ENCODE measurements at regions not wholly inside any gene's neighbourhood (a gene's known extent, or its start where the extent isn't known, plus 50 kb on each side); places are given as distances from the start of the nearest gene placed in this dataset.

- Mint-ChIP-seq H3K27ac (no peak overlapping the region), H3K27me3 (no peaks in the 10 kb centered on the region), H3K4me3 (no peak overlapping the region), H3K4me1 (ENCODE audit: low read depth) (no peaks in the 10 kb centered on the region), H3K9me3 (no peaks in the 10 kb centered on the region), H3K36me3 (ENCODE audit: low read depth) (no peaks in the 10 kb centered on the region)
- Histone ChIP-seq H3K27ac (ENCODE audit: low read depth in 1 of 2, low read length in 2 of 2) (no peak overlapping the region), H3K27me3 (ENCODE audit: control insufficient read depth in 1 of 2, insufficient read depth in 2 of 2, low read length in 2 of 2) (no peaks in the 10 kb centered on the region), H3K9me3 (ENCODE audit: control insufficient read depth in 1 of 2, insufficient read depth in 1 of 2, low read length in 2 of 2) (no peaks in the 10 kb centered on the region), H3K4me3 (ENCODE audit: low read length) (no peak overlapping the region), H3K36me3 (ENCODE audit: insufficient read depth, low read length) (no peaks in the 10 kb centered on the region), H3K4me1 (ENCODE audit: insufficient read depth, low read length) (peaks cover under 1% of the 10 kb centered on the region)
- ATAC-seq (ENCODE audit: poor library complexity) (no peak), DNase-seq (no peak)
- ChIA-PET POLR2A (no interaction called here), CTCF (no interaction called here)
- intact Hi-C loops (cut with DNase I, micrococcal nuclease), result no loop called here
- TF ChIP-seq CTCF (IDR thresholded peaks at IDR 0.05), result no peak
Observed at GRCh38 chr20:52025938-52026337, 165.6 kb downstream of the ZFP64 start.

DNA sequence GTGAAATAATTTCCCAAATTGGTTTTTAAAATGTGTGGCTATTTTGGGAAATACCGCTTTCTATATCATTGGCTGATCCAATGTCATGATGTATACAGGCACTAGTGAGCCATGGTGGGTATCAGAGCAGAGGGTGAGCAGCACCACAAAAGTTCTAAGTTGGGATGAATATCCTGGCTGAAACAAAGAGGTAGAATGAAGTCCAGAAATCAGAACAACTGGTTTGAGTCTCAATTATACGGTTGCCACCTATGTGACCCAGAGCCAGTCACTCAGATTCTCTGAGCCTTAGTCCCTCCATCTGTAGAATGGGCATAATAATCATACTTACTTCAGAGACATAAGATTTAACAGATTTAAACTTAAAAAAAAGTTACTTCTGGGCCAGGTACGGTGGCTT lies 172.3 kb downstream of the ZFP64 start:
- ChIA-PET CTCF (no interaction called here), POLR2A (no interaction called here)
- Mint-ChIP-seq H3K27ac (no peak overlapping the region), H3K36me3 (ENCODE audit: low read depth) (no peaks in the 10 kb centered on the region), H3K4me3 (no peak overlapping the region), H3K9me3 (no peaks in the 10 kb centered on the region), H3K27me3 (no peaks in the 10 kb centered on the region), H3K4me1 (ENCODE audit: low read depth) (no peaks in the 10 kb centered on the region)
- ATAC-seq (ENCODE audit: poor library complexity) (no peak), DNase-seq (no peak)
- H3K4me3 ChIP-seq (ENCODE audit: low read length), result no peak overlapping the region
- H3K4me1 ChIP-seq (ENCODE audit: insufficient read depth, low read length), result no peaks in the 10 kb centered on the region
- no peak for TF ChIP-seq CTCF (IDR thresholded peaks at IDR 0.05)
- no peak overlapping the region for H3K27ac ChIP-seq (ENCODE audit: low read depth in 1 of 2, low read length in 2 of 2)
- no peaks in the 10 kb centered on the region for H3K9me3 ChIP-seq (ENCODE audit: control insufficient read depth in 1 of 2, insufficient read depth in 1 of 2, low read length in 2 of 2)
- intact Hi-C loops (cut with DNase I, micrococcal nuclease), result no loop called here
- H3K36me3 ChIP-seq (ENCODE audit: insufficient read depth, low read length), result no peaks in the 10 kb centered on the region
- H3K27me3 ChIP-seq (ENCODE audit: control insufficient read depth in 1 of 2, insufficient read depth in 2 of 2, low read length in 2 of 2), result no peaks in the 10 kb centered on the region

DNA sequence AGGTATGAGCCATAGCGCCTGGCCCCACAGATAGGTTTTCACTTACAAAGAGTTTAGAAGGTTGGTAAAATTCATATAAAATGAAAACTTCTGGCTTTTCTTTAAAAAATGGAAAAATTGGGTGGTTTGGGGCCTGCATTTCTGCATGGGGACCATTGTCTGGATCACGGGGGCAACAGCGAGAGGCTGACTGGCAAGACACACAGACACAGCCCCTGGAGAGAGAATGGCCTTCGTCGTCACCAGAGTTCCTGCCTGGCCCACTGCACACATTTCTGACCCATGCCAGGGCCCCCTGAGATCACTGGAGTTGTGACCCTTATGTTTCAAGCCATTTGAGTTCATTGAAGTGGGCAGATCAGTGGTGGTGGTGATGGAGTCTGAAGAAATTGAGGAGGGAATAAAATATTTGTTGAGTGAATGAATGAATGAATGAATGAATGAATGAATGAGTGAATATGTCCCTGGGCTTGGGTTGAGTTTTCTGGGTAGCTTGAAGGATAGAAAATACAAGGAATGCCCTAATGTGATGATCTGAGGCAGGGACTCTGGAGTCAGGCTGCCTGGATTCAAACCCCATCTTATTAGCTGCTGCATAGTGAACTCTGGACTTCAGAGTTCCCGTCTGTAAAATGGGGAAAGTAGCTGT lies 173.8 kb downstream of the ZFP64 start:
- Histone ChIP-seq H3K4me1 (ENCODE audit: insufficient read depth, low read length) (no peaks in the 10 kb centered on the region), H3K36me3 (ENCODE audit: insufficient read depth, low read length) (no peaks in the 10 kb centered on the region), H3K4me3 (ENCODE audit: low read length) (no peak overlapping the region), H3K9me3 (ENCODE audit: control insufficient read depth in 1 of 2, insufficient read depth in 1 of 2, low read length in 2 of 2) (peaks cover 0 to 4% of the 10 kb centered on the region in 2 experiments), H3K27me3 (ENCODE audit: control insufficient read depth in 1 of 2, insufficient read depth in 2 of 2, low read length in 2 of 2) (no peaks in the 10 kb centered on the region), H3K27ac (ENCODE audit: low read depth in 1 of 2, low read length in 2 of 2) (no peak overlapping the region)
- Mint-ChIP-seq H3K4me1 (ENCODE audit: low read depth) (no peaks in the 10 kb centered on the region), H3K27ac (no peak overlapping the region), H3K4me3 (no peak overlapping the region), H3K9me3 (no peaks in the 10 kb centered on the region), H3K36me3 (ENCODE audit: low read depth) (no peaks in the 10 kb centered on the region), H3K27me3 (peaks cover 3% of the 10 kb centered on the region)
- intact Hi-C loops (cut with DNase I, micrococcal nuclease), result no loop called here
- no peak for TF ChIP-seq CTCF (IDR thresholded peaks at IDR 0.05)
- DNase-seq, result no peak
- no peak for ATAC-seq (ENCODE audit: poor library complexity)
- ChIA-PET POLR2A (no interaction called here), CTCF (no interaction called here)
